AG09309 (cell line): ENCODE measurements at regions not wholly inside any gene's neighbourhood (a gene's known extent, or its start where the extent isn't known, plus 50 kb on each side); places are given as distances from the start of the nearest gene placed in this dataset.
A peak's percentile ranks its signal among the peaks of the same experiment; 100 is the strongest.

Source experiments
- DNase-seq: peaks from one replicate; pipeline ENCODE4 v3.0.0-alpha.2; 2010; ENCODE audit warnings: low read depth
- H3K4me3 ChIP-seq: 2 replicates; pipeline ENCODE4 v1.5.1; 2011; ENCODE audit warnings: mild to moderate bottlenecking, low read depth, low read length, moderate library complexity; ENCODE audit not compliant: control insufficient read depth
- TF ChIP-seq, protein P1 (sequence below): IDR thresholded peaks from 2 replicates; pipeline ENCODE4 v1.5.1; 2011; ENCODE audit warnings: mild to moderate bottlenecking, low read depth, low read length, inconsistent platforms; ENCODE audit not compliant: insufficient read depth, control insufficient read depth; ENCODE audit errors: missing control alignments

DNA sequence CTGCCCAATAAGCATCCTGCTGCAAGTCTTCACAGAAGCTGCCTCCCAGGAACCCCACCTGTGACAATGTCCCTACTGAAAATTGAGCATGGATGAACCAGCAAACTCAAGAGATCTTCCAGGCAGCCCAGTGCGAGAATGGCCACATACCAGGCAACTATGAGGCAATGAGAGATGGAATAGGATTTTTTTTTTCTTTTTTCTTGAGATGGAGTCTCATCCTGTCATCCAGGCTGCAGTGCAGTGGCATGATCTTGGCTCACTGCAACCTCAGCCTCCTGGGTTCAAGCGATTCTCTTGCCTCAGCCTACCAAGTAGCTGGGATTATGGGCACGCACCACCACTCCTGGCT lies 60.9 kb upstream of the ARL8B start:
- TF ChIP-seq, protein P1, sequence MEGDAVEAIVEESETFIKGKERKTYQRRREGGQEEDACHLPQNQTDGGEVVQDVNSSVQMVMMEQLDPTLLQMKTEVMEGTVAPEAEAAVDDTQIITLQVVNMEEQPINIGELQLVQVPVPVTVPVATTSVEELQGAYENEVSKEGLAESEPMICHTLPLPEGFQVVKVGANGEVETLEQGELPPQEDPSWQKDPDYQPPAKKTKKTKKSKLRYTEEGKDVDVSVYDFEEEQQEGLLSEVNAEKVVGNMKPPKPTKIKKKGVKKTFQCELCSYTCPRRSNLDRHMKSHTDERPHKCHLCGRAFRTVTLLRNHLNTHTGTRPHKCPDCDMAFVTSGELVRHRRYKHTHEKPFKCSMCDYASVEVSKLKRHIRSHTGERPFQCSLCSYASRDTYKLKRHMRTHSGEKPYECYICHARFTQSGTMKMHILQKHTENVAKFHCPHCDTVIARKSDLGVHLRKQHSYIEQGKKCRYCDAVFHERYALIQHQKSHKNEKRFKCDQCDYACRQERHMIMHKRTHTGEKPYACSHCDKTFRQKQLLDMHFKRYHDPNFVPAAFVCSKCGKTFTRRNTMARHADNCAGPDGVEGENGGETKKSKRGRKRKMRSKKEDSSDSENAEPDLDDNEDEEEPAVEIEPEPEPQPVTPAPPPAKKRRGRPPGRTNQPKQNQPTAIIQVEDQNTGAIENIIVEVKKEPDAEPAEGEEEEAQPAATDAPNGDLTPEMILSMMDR: no peak
- H3K4me3 ChIP-seq: no peak overlapping the region
- DNase-seq: no peak

DNA sequence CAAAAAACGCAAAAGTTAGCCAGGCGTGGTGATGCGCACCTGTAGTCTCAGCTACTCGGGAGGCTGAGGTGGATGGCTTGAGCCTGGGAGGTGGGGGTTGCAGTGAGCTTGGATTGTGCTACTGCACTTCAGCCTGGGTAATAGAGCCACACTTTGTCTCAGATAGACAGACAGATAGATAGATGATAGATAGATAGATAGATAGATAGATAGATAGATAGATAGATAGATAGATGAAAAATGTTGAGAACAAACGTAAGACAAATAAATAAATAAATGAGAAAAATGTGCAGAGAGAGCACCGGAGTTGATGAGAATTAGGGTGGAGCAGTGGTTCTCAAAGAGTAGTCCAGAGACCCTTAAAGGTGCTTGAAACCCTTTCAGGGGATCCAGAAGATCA lies 58.4 kb upstream of the ARL8B start:
- TF ChIP-seq, protein P1: no peak
- no peak for DNase-seq
- no peak overlapping the region for H3K4me3 ChIP-seq

DNA sequence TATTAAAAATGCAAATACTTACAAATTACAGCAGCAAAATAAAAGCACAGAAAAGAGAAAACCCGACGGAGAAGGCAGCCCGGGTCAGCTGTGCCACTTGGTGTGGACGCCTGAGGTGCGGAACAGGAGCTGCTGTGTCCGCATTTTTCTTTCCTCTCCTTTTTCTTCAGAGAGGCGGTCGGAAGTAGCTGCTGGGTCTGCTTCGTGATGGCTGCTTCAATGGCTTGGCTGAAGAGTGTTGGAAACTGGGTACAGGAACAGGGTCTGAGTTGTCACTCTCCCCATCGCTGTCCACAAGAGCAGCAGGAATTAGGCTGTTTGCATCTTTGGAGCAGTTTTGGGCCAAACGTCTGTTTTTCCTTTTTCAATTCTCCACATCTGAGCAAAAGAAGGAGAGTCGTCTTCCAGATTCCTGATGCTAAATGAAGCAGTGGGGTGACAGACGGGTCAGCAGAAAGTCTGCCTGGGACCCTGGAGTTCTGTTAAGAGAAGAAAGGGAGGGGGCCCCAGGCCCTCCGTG lies 53.5 kb upstream of the ARL8B start:
- DNase-seq: no peak
- no peak overlapping the region for H3K4me3 ChIP-seq
- TF ChIP-seq, protein P1: no peak

DNA sequence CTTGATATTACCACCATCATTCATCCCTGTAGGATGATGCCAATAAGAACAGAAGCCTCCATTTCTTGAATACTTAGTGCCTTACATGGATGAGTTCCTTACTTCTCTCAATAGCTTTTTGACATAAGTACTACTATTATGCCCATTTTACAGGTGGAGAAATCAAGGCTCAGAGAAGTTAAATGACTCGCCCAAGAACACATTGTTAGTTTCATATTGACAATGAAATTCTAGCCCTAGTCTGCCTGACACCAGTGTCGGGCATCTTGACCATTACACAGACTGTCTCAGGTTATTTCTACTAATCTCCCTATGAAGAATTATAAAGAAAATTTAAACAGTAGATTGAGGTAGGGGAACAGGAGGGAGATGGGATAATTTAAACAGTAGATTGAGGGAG lies 52.5 kb upstream of the ARL8B start:
- DNase-seq: no peak
- H3K4me3 ChIP-seq: no peak overlapping the region
- TF ChIP-seq, protein P1: no peak

DNA sequence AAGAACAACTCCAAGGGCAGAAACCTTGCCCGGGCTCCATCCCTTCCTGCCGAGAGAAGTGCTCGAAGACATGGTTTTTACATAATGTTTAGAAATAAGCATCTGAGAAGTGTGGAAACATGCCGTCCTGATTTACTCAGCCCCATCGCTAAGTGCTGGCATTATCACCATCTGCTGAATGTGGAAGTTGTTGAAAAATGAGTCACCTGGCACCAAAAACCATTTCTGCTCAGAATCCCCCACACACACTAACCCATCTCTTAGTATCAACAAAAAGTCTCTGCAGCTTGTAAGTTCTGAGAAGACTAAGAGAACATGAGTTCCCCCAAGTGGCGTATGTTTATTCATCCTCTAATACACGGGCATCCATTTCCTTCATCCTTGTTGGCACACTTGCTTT lies 51.0 kb upstream of the ARL8B start:
- no peak overlapping the region for H3K4me3 ChIP-seq
- TF ChIP-seq, protein P1: peak; percentile 20
- peak; percentile 73 for DNase-seq

DNA sequence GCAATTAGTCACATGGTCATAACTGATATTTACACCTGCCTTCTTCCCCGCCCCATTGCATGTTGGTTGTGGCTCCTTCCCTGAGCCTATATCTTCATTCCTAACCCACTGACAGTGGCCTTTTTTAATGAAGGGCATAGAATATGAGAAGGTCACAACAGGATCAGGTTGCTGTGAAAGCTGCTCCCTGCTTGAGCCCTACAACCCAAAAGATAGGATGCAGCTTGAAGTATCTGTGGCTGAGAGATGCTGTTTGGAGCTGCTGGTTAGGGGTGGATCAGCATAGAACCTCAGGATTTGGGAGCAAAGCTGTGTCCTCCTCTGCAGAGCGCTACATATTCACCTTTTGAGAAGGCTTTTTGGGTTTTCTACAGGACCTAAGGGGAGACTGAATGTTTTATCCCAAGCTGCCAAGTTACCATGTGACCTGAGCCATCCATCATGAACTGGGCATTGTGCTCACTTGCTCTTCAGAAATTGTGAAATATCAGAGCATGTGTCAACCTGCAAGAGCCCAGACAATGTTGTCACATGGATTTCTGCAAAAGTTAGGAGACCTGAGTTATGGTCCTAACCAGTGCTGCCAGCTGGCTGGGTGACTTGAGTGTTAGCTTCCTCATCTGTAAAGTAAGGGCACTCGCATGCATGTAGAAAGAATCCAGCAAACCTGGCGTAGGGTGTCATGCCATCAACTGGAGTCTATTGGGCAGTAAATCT lies 49.8 kb upstream of the ARL8B start:
- H3K4me3 ChIP-seq: no peak overlapping the region
- TF ChIP-seq, protein P1: no peak
- DNase-seq: no peak
